Aorta (tissue), 5 donors: ENCODE measurements at regions not wholly inside any gene's neighbourhood (a gene's known extent, or its start where the extent isn't known, plus 50 kb on each side); places are given as distances from the start of the nearest gene placed in this dataset.

Experiments used
- ATAC-seq: fragments of 200-7000 bp; cut with Tn5 transposase; one replicate; pipeline ENCODE4 v1.9.1; 2022; ENCODE audit warnings: moderate library complexity; ENCODE audit not compliant: low FRiP score
- DNase-seq, 2 donors: peaks; one replicate each; pipeline ENCODE4 v3.0.0-alpha.2; 2020
- H3K27ac ChIP-seq, 2 donors: one replicate each; pipeline ENCODE4 v1.5.1; 2013; ENCODE audit warnings: low read length in 2 of 2, mild to moderate bottlenecking in 2 of 2, moderate library complexity in 2 of 2, control low read depth in 1 of 2, inconsistent platforms in 1 of 2, low read depth in 1 of 2
- H3K27me3 ChIP-seq, 2 donors: one replicate each; pipeline ENCODE4 v1.6.1; 2013; ENCODE audit warnings: control low read depth in 1 of 2, low read length in 1 of 2, mild to moderate bottlenecking in 1 of 2, moderate library complexity in 1 of 2; ENCODE audit not compliant: insufficient read depth in 2 of 2, control insufficient read depth in 1 of 2
- H3K36me3 ChIP-seq, 2 donors: one replicate each; pipeline ENCODE4 v1.6.1; 2013; ENCODE audit warnings: control low read depth in 1 of 2, low read length in 1 of 2, mild to moderate bottlenecking in 1 of 2; ENCODE audit not compliant: insufficient read depth in 2 of 2, control insufficient read depth in 1 of 2
- H3K4me1 ChIP-seq, 2 donors: one replicate each; pipeline ENCODE4 v1.6.1; 2013; ENCODE audit warnings: low read length in 2 of 2, control low read depth in 1 of 2, mild to moderate bottlenecking in 1 of 2, moderate library complexity in 1 of 2; ENCODE audit not compliant: insufficient read depth in 2 of 2, control insufficient read depth in 1 of 2
- H3K4me3 ChIP-seq, 2 donors: one replicate each; pipeline ENCODE4 v1.5.1; 2013; ENCODE audit warnings: low read length in 2 of 2, control low read depth in 1 of 2, mild to moderate bottlenecking in 1 of 2
- H3K9me3 ChIP-seq: one replicate; pipeline ENCODE4 v1.6.1; 2013; ENCODE audit warnings: mild to moderate bottlenecking, low read length; ENCODE audit not compliant: control insufficient read depth
- WGBS, 2 donors: extraction: QIAGEN DNeasy Blood & Tissue Kit; methylation state at CpG; one replicate each; pipeline ENCODE4 v1.1.7; 2013; 5-methylcytosine and 5-hydroxymethylcytosine counted together
- intact Hi-C, 2 donors: fragments of 100-400 bp; cut with DNase I; formaldehyde crosslinking; loops; one replicate each; pipeline versions ENCODE4 v1.14.2 to v1.15.0; 2022
- donor health status: healthy with polysubstance abuse.
- donor health status: Bipolar disorder and iron deficiency.
- donor health status: DM: no; HTN: no; CAD: no.
- donor health status: DM: no; HTN: no; CAD: no.
- donor health status: DM: yes; HTN: yes; CAD: no.

- Histone ChIP-seq H3K36me3 (no peaks in the 10 kb centered on the region), H3K27ac (no peak overlapping the region), H3K4me3 (no peak overlapping the region), H3K4me1 (no peaks in the 10 kb centered on the region), H3K27me3 (no peaks in the 10 kb centered on the region), H3K9me3 (no peaks in the 10 kb centered on the region)
- intact Hi-C loops: no loop called here
- no peak for ATAC-seq
- no peak for DNase-seq
These were observed 1421.9 kb downstream of the PCDH7 start for GRCh38 chr4:32142075-32142474.

DNA sequence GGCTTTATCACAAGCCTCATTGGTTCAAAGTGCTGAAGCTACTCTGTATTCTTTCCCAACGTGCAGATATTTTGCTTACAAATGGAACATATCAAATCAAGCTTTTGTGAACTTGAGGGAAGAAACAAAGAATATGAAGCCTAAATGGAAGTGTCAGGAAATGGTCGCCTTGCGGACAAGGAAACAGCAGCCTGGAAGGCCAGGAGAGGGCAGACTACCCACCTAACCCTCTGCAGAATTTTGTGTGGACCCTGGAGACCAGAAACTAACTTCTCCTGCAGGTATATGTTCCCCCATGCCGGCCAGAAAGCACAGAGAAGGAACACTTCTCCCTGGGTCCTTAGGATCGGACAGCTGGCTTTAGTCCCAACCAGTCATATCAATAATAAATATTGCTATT is 1425.8 kb downstream of the PCDH7 start:
- DNase-seq: no peak

DNA sequence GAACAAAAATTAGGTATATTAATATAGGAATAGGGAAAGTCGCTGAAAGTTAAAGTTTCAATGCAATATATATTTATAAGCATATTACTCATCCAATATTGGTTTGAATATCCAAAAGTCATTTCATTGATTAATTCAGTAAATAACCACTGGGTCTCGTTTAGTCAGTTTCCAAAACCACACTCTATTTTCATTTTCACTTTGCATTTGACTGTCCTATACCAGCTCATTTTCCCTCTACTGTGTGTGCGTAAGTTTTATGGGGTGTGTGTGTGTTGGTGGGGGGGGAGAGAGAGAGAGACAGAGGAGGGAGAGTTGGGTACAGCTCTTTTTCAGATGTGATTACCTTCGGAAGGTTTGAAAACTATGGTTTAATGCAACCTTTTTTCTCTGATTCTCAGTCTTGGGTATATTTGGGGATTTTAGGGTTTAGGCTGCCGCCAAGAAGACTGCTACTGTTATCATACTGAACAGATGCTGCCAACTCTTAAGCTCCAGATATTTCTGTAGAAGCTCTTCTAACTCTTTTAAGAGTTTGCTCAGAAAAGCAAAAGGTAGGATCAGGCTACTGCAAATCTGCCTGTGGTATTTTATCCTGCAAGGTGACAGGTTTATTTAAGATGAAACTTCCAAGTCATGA is 1427.4 kb downstream of the PCDH7 start:
- Histone ChIP-seq H3K27me3 (no peaks in the 10 kb centered on the region), H3K36me3 (no peaks in the 10 kb centered on the region), H3K4me1 (no peaks in the 10 kb centered on the region), H3K9me3 (no peaks in the 10 kb centered on the region), H3K27ac (no peak overlapping the region), H3K4me3 (no peak overlapping the region)
- intact Hi-C loops: no loop called here
- no peak for ATAC-seq
- no peak for DNase-seq
- whole genome bisulfite sequencing, 2 donors: 72 to 73% methylated on average over 5 of the region's 5 CpGs

More for the DNA sequence above, 1425.8 kb downstream of the PCDH7 start:
- Histone ChIP-seq H3K36me3 (no peaks in the 10 kb centered on the region), H3K27ac (no peak overlapping the region), H3K4me3 (no peak overlapping the region), H3K9me3 (no peaks in the 10 kb centered on the region), H3K27me3 (no peaks in the 10 kb centered on the region), H3K4me1 (no peaks in the 10 kb centered on the region)
- ATAC-seq: no peak
- intact Hi-C loops: no loop called here
- WGBS, 2 donors: 78 to 85% methylated on average over 5 of the region's 5 CpGs

- Histone ChIP-seq H3K4me1 (no peaks in the 10 kb centered on the region), H3K9me3 (no peaks in the 10 kb centered on the region), H3K27me3 (no peaks in the 10 kb centered on the region), H3K4me3 (no peak overlapping the region), H3K27ac (no peak overlapping the region), H3K36me3 (no peaks in the 10 kb centered on the region)
- no peak for DNase-seq
- intact Hi-C loops: no loop called here
- no peak for ATAC-seq
- 14 to 15% methylated on average over 2 of the region's 2 CpGs for WGBS, 2 donors
These were observed 1428.0 kb downstream of the PCDH7 start for GRCh38 chr4:32148111-32148666.

DNA sequence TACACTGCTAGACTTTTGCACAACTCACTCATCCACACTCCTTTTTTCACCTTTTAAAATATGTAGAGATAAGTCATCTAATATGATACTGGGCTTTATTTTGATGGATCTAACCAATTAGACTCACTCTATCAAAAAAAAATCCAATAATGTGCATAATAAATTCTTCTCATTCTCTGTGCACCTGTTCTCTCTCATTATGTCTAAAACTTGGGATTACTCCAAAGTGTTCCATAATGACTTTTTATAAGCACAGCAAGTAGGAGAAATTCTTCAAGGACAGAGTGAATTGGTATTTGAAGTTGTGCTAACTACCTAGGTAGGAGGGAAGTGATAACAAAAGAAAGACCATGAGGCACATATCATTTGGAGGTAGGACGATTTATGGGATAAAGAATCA is 1438.8 kb downstream of the PCDH7 start:
- ATAC-seq: no peak
- H3K27ac ChIP-seq: no peak overlapping the region
- H3K4me3 ChIP-seq: no peak overlapping the region
- H3K36me3 ChIP-seq: no peaks in the 10 kb centered on the region
- H3K27me3 ChIP-seq: no peaks in the 10 kb centered on the region
- DNase-seq: no peak
- 68 to 73% methylated on average over 1 of the region's 1 CpG for WGBS, 2 donors
- H3K4me1 ChIP-seq: no peaks in the 10 kb centered on the region
- intact Hi-C loops: no loop called here
- H3K9me3 ChIP-seq: no peaks in the 10 kb centered on the region

DNA sequence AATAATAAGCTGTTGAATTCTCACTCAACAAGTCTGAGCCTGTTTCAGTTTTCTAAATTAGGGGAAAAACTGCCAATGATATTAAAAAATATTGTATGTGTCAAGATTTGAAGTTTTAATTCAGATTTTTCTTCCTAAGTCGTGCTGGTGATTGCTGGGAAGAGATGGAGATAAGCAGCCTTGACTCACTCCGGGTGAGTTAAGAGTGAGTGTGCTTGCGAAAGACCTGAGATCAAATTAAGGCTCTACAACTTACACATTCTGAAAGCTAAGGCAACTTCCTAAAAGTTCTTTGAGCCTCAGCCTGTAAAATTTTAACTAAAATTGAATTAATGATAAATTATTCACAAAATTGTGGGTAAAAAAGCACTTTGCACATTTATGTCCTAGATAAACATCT is 1441.2 kb downstream of the PCDH7 start:
- DNase-seq (no peak), ATAC-seq (no peak)
- no peak overlapping the region for H3K27ac ChIP-seq
- 46% methylated on average over 3 of the region's 3 CpGs for WGBS, 2 donors
- H3K4me1 ChIP-seq: no peaks in the 10 kb centered on the region
- H3K27me3 ChIP-seq: no peaks in the 10 kb centered on the region
- intact Hi-C loops: no loop called here
- no peaks in the 10 kb centered on the region for H3K36me3 ChIP-seq
- no peak overlapping the region for H3K4me3 ChIP-seq
- no peaks in the 10 kb centered on the region for H3K9me3 ChIP-seq

GRCh38 chr4:32163125-32163524 is 1443.0 kb downstream of the PCDH7 start:
- no peak overlapping the region for H3K27ac ChIP-seq
- intact Hi-C loops: no loop called here
- WGBS, 2 donors: 91% methylated on average over 3 of the region's 3 CpGs
- H3K9me3 ChIP-seq: no peaks in the 10 kb centered on the region
- H3K4me3 ChIP-seq: no peak overlapping the region
- H3K4me1 ChIP-seq: no peaks in the 10 kb centered on the region
- no peaks in the 10 kb centered on the region for H3K36me3 ChIP-seq
- no peak for DNase-seq
- ATAC-seq: no peak
- H3K27me3 ChIP-seq: no peaks in the 10 kb centered on the region

DNA sequence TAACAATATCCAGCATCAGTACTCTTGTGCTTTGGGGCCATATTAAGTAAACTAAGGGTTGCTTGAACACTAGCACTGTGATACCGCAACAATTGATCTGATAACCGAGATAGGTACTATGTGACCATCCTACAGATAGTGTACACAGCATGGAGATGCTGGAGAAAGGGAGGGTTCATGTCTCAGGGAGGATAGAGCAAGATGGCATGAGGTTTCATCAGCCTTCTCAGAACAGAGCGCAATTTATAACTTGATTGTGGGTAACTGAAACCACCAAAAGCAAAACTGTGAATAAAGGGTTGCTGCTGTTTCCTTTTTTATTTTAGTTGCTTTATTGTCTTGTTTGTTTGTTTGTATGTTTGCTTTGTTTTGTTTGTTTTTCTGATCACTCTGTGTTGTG is 1449.7 kb downstream of the PCDH7 start:
- Histone ChIP-seq H3K4me1 (no peaks in the 10 kb centered on the region), H3K36me3 (no peaks in the 10 kb centered on the region), H3K9me3 (peaks cover 1% of the 10 kb centered on the region), H3K4me3 (no peak overlapping the region), H3K27me3 (no peaks in the 10 kb centered on the region), H3K27ac (no peak overlapping the region)
- 94 to 97% methylated on average over 3 of the region's 3 CpGs for WGBS, 2 donors
- DNase-seq (no peak), ATAC-seq (no peak)
- intact Hi-C loops: no loop called here

- intact Hi-C loops: no loop called here
- WGBS, 2 donors: 91 to 95% methylated on average over 1 of the region's 1 CpG
- peaks cover 0 to 3% of the 10 kb centered on the region in 2 donors for H3K27me3 ChIP-seq
These were observed 1451.9 kb downstream of the PCDH7 start for GRCh38 chr4:32172086-32172485.

More at GRCh38 chr4:32172086-32172485, 1451.9 kb downstream of the PCDH7 start:
- no peaks in the 10 kb centered on the region for H3K4me1 ChIP-seq
- H3K27ac ChIP-seq: no peak overlapping the region
- ATAC-seq: no peak
- no peak for DNase-seq
- no peak overlapping the region for H3K4me3 ChIP-seq
- H3K36me3 ChIP-seq: no peaks in the 10 kb centered on the region
- peaks cover 1% of the 10 kb centered on the region for H3K9me3 ChIP-seq
